HG03139 (cell line): ENCODE measurements at regions not wholly inside any gene's neighbourhood (a gene's known extent, or its start where the extent isn't known, plus 50 kb on each side); places are given as distances from the start of the nearest gene placed in this dataset.
"Not testable (repeated sequence)": the region's sequence is repeated elsewhere in the genome, so short reads cannot be mapped to it uniquely, and the experiment has no call there.

Source experiments
- ATAC-seq: cut with Tn5 transposase; IDR thresholded peaks from one replicate; pipeline ENCODE4 v1.9.1; 2021; ENCODE audit not compliant: unreplicated experiment

DNA sequence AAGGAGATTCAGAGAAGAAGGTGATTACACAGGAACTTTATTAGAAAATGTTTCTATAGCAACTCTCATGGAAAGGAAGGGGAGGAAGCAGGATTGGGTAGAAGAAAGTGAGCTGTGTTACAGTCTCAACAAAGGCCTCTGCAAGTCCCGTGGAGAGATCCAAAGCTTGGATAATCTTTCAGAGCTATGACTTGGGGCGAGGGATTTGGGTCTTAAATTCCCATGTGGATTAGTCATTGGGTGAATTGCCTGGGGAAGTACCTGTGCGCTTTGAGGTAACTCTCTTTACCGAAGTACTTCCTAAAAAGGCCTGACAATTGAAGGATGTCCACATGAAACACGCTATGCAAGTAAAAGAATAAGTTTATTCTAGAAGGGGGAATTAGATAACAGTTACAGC is 133.8 kb upstream of the ANKRD50 start:
- no peak for ATAC-seq

DNA sequence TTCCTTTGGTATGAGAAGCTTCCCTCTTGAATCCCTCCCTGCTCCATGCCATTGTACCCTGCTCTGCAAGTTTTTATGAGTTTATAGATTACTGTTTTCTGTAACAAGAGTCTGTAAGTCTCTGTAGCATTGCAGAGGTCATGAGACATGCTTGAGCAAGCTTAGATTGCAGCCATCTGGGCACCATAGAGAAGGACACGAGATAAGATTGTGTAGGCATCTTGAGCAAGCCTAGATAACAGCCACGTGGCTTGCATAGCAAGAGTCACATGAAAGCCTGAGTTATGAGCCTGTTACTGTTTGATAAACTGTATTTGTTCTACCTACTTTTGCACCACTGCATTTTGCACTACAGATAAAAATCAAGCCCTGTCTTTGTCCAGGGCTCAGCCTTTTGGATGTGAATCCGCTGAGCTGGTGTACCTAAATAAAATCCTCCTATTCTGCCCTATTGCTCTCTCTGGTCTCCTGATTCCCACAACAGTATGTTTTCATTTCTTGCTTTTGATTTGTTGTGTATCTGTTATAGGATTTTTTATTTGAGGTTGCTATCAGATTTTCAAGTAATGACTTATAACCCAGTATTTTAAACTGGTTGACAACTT is 127.4 kb upstream of the ANKRD50 start:
- no peak for ATAC-seq

DNA sequence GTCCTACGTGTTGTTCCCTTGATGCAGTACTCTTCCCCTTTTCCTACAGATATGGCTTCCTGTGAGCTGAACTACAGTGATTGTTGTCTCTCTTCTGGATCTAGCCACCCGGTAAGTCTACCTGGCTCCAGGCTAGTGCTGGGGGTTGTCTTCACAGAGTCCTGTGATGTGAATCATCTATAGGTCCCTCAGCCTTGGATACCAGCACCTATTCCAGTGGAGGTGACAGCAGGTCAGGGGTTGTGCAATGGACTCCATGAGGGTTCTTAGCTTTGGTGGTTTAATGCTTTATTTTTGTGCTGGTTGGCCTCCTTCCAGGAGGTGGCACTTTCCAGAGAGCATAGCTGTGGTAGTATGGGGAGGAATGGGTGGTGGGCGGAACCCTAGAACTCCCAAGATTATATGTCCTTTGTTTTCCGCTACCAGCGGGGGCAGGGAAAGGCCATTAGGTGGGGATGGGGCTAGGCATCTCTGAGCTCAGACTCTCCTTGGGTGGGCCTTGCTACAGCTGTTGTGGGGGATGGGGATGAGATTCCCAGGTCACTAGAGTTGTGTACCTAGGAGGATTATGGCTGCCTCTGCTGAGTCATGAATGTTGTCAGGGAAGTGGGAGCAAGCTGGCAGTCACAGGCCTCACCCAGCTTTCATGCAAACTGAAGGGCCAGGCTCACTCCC is 121.4 kb upstream of the ANKRD50 start:
- no peak for ATAC-seq

DNA sequence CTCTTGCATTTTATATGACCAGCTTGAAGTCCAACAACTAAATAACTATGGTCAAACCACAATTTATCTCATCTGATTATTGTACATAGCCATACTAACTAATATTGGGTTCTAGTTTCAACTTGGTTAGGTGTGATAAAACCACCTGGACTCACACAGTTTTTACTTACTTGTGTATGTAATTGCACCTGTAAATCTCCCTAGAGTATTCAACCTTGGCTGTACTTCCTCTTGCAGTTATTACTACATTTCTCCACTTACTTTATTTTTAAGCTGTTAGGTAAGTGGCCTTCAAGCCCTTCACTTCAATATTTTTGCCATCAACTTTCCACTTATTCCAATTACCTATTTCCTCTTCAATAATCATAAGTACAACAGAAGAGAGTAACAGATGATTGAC is 115.8 kb upstream of the ANKRD50 start:
- ATAC-seq = no peak

DNA sequence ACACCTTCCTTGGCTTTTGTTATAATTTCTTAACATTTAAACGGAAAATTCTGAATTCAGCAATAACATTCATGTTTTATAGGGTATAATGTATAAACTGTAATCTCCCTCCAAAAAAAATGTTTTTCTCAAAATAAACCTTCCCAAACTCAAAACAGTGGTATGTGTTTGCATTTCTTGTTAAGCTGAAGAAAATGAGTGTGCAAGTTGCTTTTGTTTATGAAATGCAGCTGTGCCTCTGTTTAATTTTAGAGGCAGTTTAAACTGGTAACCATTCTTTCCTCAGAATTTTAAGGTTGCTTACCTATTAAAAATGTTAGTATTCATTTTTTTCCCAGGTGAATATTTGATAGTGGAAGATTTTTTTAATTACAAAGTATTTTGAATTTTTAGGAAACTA is 105.0 kb upstream of the ANKRD50 start:
- ATAC-seq = no peak

DNA sequence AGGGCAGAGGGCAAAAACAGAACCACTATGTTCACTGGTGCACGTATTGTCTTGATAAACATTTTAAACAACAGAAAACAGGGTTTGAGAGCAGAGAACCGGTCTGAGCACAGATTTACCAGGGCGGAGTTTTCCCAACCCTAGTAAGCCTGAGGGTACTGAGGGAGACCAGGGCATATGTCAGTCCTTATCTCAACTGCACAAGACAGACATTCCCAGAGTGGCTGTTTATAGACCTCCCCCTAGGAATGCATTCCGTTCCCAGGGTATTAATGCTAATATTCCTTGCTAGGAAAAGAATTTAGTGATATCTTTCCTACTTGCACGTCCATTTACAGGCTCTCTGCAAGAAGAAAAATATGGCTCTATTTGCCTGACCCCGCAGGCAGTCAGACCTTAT is 99.7 kb upstream of the ANKRD50 start:
- ATAC-seq = not testable (repeated sequence)

DNA sequence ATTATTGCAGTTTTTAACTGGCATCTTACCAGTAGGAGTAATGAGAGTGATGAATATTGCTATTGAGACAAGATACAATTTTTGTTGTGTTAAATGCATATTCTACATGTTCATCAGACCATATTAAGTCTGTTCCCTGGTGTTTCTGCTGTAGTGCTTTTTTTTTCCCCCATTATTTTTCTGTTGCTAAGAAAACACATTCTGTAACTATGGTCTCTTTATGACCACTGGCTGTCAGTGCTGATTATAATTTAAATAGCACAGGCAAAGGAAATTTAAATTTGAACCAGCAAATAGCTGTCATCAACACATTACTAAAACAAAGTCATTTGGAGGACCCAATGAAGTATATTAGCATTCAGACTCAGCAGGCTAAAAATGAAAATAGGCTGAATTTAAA is 98.3 kb upstream of the ANKRD50 start:
- no peak for ATAC-seq

DNA sequence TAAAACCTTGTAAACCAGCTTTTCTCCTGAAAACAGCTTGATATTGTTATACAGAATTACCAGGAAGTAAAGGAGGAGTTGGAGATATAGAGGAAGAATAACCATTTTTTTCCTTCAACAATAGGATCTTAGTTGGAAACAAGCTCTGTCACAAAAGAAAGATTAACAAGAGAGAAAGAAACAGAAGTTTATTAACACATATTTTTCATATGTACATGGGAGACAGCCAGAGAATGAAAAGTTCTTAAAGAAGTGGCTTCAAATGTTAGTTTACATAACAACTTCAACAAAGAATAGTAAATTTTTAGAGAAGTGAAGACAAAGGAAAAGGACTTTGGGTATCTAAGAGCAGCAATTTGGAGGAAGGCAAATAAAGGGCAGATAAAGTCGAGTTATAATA is 94.9 kb upstream of the ANKRD50 start:
- ATAC-seq = no peak

DNA sequence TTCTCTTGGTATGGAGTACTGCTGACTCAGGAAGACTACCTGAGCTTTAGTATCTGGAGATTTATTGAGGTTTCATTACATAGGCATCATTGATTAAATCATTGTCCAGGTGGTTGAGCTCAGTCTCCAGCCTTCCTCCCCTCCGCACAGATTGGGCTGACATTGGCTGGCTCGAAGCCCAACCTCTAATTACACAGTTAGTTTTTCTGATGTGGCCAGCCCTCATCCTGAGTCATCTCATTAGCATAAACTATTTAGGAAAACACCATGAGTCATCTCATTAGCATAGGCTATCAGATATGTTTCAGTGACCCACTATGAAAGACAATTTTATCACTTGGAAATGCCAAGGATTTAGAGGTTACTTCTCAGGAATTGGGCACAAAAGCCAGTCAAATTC is 93.9 kb upstream of the ANKRD50 start:
- ATAC-seq = no peak

DNA sequence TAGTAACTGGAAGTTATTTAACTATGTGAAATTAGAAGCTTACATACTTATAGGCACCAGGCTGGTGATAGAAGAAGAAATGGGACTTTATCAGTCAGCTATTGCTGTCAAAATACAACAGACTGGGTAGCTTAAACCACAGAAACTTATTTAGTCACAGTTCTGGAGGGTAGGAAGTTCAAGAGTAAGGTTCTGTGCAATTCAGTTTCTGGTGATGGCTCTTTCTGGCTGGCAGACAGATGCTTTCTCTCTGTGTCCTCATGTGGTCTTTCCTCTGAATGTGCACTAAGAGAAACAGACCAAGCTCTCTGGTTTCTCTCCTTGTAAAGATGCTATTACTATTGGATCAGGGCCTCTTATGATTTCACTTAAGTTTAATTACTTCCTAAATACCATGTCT is 92.1 kb upstream of the ANKRD50 start:
- peak; percentile 82 for ATAC-seq

DNA sequence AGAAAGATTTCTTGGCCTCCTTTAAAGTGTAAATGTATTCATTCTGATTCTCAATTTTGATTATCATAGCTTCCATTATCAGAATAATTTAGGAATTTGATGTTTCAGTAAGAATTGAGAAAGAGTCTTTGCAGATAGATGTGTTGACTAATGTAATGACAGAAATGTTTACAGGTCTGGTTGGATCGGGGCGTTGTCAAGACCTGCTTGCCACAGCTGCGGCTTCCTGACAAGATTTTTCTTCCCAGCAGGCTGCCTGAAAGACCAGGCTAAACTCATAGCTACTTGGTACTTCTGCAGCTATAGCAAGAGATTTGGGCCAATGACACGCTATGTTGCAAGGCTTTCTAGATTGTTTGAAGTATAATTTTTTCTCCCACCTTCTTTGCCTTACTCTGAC is 91.5 kb upstream of the ANKRD50 start:
- no peak for ATAC-seq

DNA sequence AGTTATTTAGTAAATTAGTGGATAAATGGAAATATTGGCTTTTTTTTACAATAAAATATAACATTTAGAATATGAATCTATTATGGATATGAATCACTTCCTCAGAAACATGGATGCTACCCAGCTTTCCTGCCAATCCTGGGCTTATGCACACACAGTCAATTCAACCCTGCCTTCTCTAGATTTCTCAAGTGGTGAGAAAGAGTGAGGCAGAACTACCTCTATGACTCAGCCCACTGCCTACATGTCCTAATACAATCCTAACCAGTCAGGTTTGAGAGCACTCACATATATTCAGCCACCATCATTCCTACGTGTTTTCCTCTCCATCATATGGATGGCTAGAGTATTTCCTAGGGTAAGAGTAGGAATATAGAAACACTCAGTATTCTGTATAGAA is 91.1 kb upstream of the ANKRD50 start:
- ATAC-seq = peak; percentile 62

DNA sequence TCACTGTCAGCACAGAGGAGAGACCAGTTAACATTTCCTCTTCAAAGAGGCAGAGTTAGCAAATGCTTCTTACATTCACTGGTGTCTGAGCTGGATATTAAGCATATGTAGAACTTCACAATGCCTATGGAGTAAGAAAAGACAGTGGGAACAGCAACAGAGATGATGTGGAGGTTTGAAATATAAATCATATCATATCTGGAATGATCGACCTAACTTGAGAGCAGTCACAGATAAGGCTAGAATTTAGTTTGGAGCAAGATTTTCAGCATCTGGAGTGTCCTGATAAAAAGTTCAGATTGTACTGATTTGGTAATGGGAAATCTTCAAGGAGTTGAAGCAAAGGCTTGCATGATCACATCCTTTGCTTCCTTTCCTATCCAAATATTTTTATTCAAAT is 90.5 kb upstream of the ANKRD50 start:
- no peak for ATAC-seq

DNA sequence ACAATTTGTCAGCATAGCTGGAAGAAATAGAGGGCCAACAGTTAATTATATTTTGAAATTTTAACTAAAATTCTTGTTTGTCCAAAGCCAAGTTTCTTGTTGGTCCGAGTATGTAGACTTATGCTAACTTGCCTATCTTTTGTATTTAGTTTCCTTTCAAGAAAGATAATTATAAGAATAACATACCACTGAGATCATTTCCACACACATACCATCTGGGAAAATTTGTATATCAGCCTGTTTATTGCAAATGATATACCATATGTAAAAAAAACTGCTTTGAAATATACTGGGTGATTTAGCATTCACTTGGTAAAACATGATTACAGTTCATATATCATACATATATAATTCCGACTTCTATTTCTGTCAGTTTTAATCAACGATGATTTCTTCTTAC is 84.7 kb upstream of the ANKRD50 start:
- ATAC-seq = no peak

DNA sequence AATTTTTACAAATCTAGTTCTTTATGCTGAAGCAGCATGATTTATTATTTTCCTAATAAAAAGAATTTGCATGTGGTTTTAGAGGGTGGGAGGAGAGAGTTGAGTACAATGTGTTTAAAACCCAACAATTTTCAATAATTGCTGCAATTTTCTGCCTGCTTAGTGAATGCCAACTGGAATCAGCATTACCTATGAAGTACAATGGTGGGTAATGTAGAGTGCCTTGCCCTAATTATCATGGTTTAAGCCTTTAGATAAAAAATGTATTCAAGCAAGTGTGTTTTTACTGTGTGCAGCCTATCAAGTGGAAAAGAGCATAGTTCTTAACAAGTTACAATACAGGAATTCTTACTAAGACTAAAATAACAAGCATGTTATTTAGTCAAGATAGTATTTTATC is 77.9 kb upstream of the ANKRD50 start:
- no peak for ATAC-seq

DNA sequence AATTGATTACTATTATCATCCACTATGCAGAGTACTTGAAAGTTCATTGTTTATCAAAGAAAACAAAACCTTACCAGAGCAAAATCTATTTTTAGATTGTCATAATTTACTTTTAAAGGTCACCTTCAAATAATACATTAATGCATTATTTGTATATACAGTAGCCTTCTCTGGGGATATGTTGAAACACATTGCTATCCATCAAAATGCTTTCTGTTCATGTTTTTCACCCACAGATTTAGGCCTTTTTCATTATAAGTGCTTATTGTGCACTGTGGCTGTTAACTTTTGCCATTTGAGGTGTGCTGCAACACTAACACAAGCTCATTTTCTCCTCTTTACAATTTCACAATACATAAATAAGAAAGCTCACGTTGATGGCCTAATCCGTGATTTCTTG is 74.1 kb upstream of the ANKRD50 start:
- no peak for ATAC-seq

DNA sequence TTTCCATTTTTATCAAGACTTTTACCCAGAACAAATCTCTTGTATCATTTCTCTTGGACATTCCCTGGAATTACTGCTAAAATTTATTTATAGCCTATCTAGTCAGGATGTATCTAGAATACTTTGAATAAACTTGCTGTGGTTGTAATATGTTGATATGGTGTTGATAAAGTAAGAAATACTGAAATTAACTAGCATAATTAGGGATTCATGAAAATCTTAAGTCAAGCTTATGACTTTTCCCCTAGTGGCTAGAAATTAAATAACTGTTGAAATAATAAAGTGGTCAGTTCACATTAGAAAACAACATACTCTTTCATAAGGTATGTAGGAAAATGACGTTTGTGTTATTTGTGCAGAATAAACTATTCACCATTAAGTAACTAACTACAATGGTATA is 73.1 kb upstream of the ANKRD50 start:
- ATAC-seq = no peak

DNA sequence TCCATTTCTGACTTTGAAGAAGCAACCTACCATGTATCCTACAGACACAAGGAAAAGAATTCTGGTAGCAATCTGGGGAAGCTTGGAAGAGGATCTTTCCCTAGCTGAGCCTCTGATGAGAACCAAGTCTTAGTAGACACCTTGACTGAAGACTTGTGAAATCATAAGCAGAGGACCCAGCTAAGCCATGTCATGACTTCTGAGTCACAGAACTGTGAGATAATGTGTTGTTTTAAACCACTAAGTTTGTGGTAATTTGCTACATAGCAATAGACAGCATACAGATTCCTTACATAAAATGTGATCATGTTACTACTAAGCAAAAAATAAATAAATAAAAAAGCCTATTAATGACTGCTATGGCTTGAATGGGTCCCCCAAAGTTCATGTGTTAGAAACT is 71.3 kb upstream of the ANKRD50 start:
- ATAC-seq = no peak

DNA sequence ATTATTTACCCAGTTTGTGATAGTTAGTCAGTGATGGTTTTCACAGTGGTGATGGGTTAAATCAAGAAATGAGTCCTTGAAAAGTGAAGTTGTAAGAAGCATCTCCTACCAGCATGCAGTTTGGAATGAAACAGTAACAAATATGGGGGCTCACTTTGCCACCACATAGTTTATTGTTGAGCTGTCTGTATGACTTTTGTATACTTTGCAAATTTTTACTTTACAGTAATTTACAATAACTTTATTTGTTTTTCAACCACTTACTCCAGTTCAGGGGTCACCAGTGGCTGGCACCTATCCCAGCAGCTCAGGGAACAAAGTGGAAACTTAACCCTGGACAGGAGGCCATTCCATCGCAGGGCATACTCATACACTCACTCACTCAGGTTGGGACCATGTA is 64.5 kb upstream of the ANKRD50 start:
- no peak for ATAC-seq

DNA sequence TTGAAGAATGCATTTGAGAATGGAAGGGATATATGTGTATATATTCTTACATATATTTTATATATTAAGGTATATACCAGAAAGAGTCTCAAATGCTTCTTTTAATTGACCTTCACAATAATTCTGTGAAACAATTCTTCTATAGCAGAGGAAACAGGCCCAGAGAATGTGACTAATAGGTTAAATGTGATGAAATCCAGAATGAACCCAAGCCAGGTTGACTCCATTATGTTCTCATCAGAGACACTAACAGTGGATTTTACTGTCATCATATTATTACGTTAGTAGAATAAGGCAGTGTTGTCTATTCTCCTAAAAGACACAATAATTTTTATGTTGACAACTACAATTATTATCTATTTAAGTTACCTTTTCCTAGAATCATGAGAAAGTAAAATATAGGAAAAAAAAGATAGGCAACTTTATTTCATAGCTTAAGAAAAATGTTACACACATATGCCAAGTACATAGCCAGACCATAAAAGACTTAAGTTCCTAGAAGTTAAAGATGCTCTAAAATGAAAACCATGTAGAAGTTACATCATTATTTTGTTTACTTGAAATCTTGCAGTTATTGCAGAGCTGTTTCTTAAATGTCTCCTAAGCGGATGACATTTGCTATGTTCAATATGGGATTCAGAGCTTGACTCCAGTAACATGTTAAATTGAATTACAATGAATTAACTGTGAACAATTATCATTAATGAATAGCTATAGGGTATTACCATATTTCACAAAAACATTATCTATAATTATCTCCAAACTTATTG is 56.2 kb upstream of the ANKRD50 start:
- no peak for ATAC-seq

DNA sequence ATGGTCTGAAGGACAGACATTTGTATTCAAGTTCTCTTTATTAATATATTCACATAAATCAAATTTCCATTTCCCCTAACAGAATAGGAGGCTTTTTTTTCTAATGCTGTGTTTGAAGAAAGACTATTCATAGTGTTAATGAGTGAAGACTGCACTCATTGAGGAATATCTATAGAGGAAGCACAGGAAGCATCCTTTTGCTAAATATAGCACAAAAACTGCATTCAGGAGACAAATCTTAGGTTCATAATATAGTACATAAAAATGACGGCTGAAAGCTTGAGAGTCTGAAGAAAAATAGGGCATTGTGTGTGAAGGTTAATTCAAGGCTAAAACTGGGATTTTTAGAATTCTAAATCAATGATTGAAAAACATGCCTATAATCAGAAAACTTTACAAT is 50.4 kb upstream of the ANKRD50 start:
- ATAC-seq = no peak
